ENCODE measurements at regions not wholly inside any gene's neighbourhood (a gene's known extent, or its start where the extent isn't known, plus 50 kb on each side); places are given as distances from the start of the nearest gene placed in this dataset.
A peak's percentile ranks its signal among the peaks of the same experiment; 100 is the strongest.

GRCh38 chr5:73382401-73382740 is 66.2 kb downstream of the FOXD1 start:
- no peak for TF ChIP-seq CTCF (IDR thresholded peaks at IDR 0.05)
- Mint-ChIP-seq H3K4me1 (peaks cover 9 to 12% of the 10 kb centered on the region in 2 donors), H3K4me3 (no peak overlapping the region), H3K36me3 (peaks cover 18% of the 10 kb centered on the region), H3K27me3 (ENCODE audit: low read depth in 2 of 2) (peaks cover 59 to 67% of the 10 kb centered on the region in 2 donors), H3K9me3 (peaks cover 5 to 7% of the 10 kb centered on the region in 2 donors), H3K27ac (no peak overlapping the region)
- no peaks in the 10 kb centered on the region for H3K36me3 ChIP-seq (ENCODE audit: control insufficient read depth, insufficient read depth, low read length)
- intact Hi-C loops (cut with micrococcal nuclease) = no loop called here
- 21% methylated on average over 26 of the region's 27 CpGs for WGBS (ENCODE audit: insufficient coverage)
- ATAC-seq (no peak), DNase-seq (no peak)
- H3K4me1 ChIP-seq (ENCODE audit: control insufficient read depth, insufficient read depth, low read length) = peaks cover 36% of the 10 kb centered on the region
- H3K9me3 ChIP-seq (ENCODE audit: control insufficient read depth, insufficient read depth, low read length) = peaks cover 14% of the 10 kb centered on the region
- no peak overlapping the region for H3K27ac ChIP-seq (ENCODE audit: low read length)
- no peak overlapping the region for H3K4me3 ChIP-seq (ENCODE audit: low read length)
- peaks cover 45% of the 10 kb centered on the region for H3K27me3 ChIP-seq (ENCODE audit: control insufficient read depth, insufficient read depth, low read length)

GRCh38 chr5:73381590-73382400 is 66.8 kb downstream of the FOXD1 start:
- Mint-ChIP-seq H3K9me3 (peaks cover 5 to 7% of the 10 kb centered on the region in 2 donors), H3K27ac (no peak overlapping the region), H3K27me3 (ENCODE audit: low read depth in 2 of 2) (peaks cover 64 to 73% of the 10 kb centered on the region in 2 donors), H3K4me3 (peak overlapping the region; percentile 69), H3K36me3 (peaks cover 18% of the 10 kb centered on the region), H3K4me1 (peaks cover 6 to 8% of the 10 kb centered on the region in 2 donors)
- Histone ChIP-seq H3K4me3 (ENCODE audit: low read length) (no peak overlapping the region), H3K27me3 (ENCODE audit: control insufficient read depth, insufficient read depth, low read length) (peaks cover 50% of the 10 kb centered on the region), H3K9me3 (ENCODE audit: control insufficient read depth, insufficient read depth, low read length) (peaks cover 14% of the 10 kb centered on the region), H3K27ac (ENCODE audit: low read length) (no peak overlapping the region), H3K4me1 (ENCODE audit: control insufficient read depth, insufficient read depth, low read length) (peaks cover 30% of the 10 kb centered on the region), H3K36me3 (ENCODE audit: control insufficient read depth, insufficient read depth, low read length) (no peaks in the 10 kb centered on the region)
- intact Hi-C loops (cut with micrococcal nuclease) = no loop called here
- WGBS (ENCODE audit: insufficient coverage) = 4% methylated on average over 90 of the region's 90 CpGs
- no peak for TF ChIP-seq CTCF (IDR thresholded peaks at IDR 0.05)
- peak in 1 of 3 donors; percentile 26 for ATAC-seq
- peak in 1 of 2 donors; percentile 10 for DNase-seq

GRCh38 chr5:73380710-73381589 is 67.6 kb downstream of the FOXD1 start:
- peaks cover 14% of the 10 kb centered on the region for H3K9me3 ChIP-seq (ENCODE audit: control insufficient read depth, insufficient read depth, low read length)
- peaks cover 28% of the 10 kb centered on the region for H3K4me1 ChIP-seq (ENCODE audit: control insufficient read depth, insufficient read depth, low read length)
- DNase-seq (peak in 1 of 2 donors; percentile 10), ATAC-seq (no peak)
- Mint-ChIP-seq H3K9me3 (peaks cover 5 to 7% of the 10 kb centered on the region in 2 donors), H3K27me3 (ENCODE audit: low read depth in 2 of 2) (peaks cover 69 to 79% of the 10 kb centered on the region in 2 donors), H3K4me1 (no peaks in the 10 kb centered on the region), H3K4me3 (peak overlapping the region; percentile 69), H3K36me3 (peaks cover 18% of the 10 kb centered on the region), H3K27ac (no peak overlapping the region)
- no peak for TF ChIP-seq CTCF (IDR thresholded peaks at IDR 0.05)
- WGBS (ENCODE audit: insufficient coverage) = 9% methylated on average over 54 of the region's 54 CpGs
- intact Hi-C loops (cut with micrococcal nuclease) = no loop called here
- H3K27me3 ChIP-seq (ENCODE audit: control insufficient read depth, insufficient read depth, low read length) = peaks cover 50% of the 10 kb centered on the region
- H3K36me3 ChIP-seq (ENCODE audit: control insufficient read depth, insufficient read depth, low read length) = no peaks in the 10 kb centered on the region
- no peak overlapping the region for H3K4me3 ChIP-seq (ENCODE audit: low read length)
- H3K27ac ChIP-seq (ENCODE audit: low read length) = no peak overlapping the region
